B cell (primary cell): ENCODE measurements at regions not wholly inside any gene's neighbourhood (a gene's known extent, or its start where the extent isn't known, plus 50 kb on each side); places are given as distances from the start of the nearest gene placed in this dataset.

ENCODE experiments used
- ATAC-seq: fragments of 200-7000 bp; cut with Tn5 transposase; one replicate; pipeline ENCODE4 v1.10.0; 2021; ENCODE audit warnings: low read depth, mild to moderate bottlenecking, moderate number of reproducible peaks, moderate library complexity
- CTCF ChIA-PET: fragments of 350-600 bp; sonication (Branson Sonifier 250); formaldehyde crosslinking; loops from one replicate; lab custom pipeline; 2021; ENCODE audit warnings: antibody characterized with exemption, inconsistent platforms; lab: Charles Lee
- POLR2A ChIA-PET: fragments of 350-600 bp; sonication (Branson Sonifier 250); formaldehyde crosslinking; loops from one replicate; lab custom pipeline; 2021; ENCODE audit warnings: antibody characterized with exemption; lab: Charles Lee
- DNase-seq: peaks from one replicate; pipeline ENCODE4 v3.0.0; 2013
- H2AFZ ChIP-seq: 2 replicates; pipeline ENCODE4 v1.6.1; 2012; ENCODE audit warnings: mild to moderate bottlenecking, low read depth, low read length; ENCODE audit not compliant: insufficient read depth, poor library complexity, severe bottlenecking
- H3K27ac ChIP-seq, 2 donors: 1 replicate in 1 of 2; 2 replicates in 1 of 2; pipeline ENCODE4 v1.5.1; 2012 to 2013; ENCODE audit warnings: low read length in 2 of 2, mild to moderate bottlenecking in 2 of 2, moderate library complexity in 1 of 2
- H3K27me3 ChIP-seq, 4 experiments: fragments of 200-600 bp in 1 of 4; sonication (generic) in 1 of 4; replicated peaks in 1 of 4; 1 replicate in 2 of 4; 2 replicates in 2 of 4; pipeline versions ENCODE4 v1.6.1 to v1.7.0; 2013 to 2016; ENCODE audit warnings: low read length in 3 of 4, mild to moderate bottlenecking in 2 of 4, mixed read lengths in 1 of 4, moderate library complexity in 1 of 4; ENCODE audit not compliant: insufficient read depth in 4 of 4, control insufficient read depth in 3 of 4; ENCODE audit errors: control extremely low read depth in 1 of 4
- H3K36me3 ChIP-seq, 2 experiments: replicated peaks in 1 of 2; 1 replicate in 1 of 2; 2 replicates in 1 of 2; pipeline versions ENCODE4 v1.6.1 to v1.7.1; 2013; ENCODE audit warnings: low read length in 1 of 2; ENCODE audit not compliant: insufficient read depth in 2 of 2, control insufficient read depth in 1 of 2; ENCODE audit errors: control extremely low read depth in 1 of 2, extremely low read depth in 1 of 2
- H3K4me1 ChIP-seq, 2 donors: fragments of 200-600 bp in 1 of 2; sonication (generic) in 1 of 2; 1 replicate in 1 of 2; 2 replicates in 1 of 2; pipeline versions ENCODE4 v1.5.1 to v1.6.1; 2013 to 2017; ENCODE audit warnings: low read length in 2 of 2; ENCODE audit not compliant: control insufficient read depth in 2 of 2, insufficient read depth in 2 of 2
- H3K4me2 ChIP-seq: replicated peaks from 2 replicates; pipeline ENCODE3; 2012; ENCODE audit warnings: mild to moderate bottlenecking, low read depth, low read length; ENCODE audit not compliant: poor library complexity, severe bottlenecking
- H3K4me3 ChIP-seq, 5 experiments: fragments of 200-600 bp in 1 of 5; sonication (generic) in 1 of 5; 1 replicate in 3 of 5; 2 replicates in 2 of 5; pipeline versions ENCODE4 v1.5.1 to v1.7.0; 2011 to 2016; ENCODE audit warnings: low read length in 4 of 5, mild to moderate bottlenecking in 4 of 5, low read depth in 2 of 5, control low read depth in 1 of 5, moderate library complexity in 1 of 5; ENCODE audit not compliant: insufficient read depth in 1 of 5; ENCODE audit errors: control extremely low read depth in 1 of 5, extremely low read depth in 1 of 5
- H3K79me2 ChIP-seq: fragments of 200-600 bp; sonication (generic); one replicate; pipeline ENCODE4 v1.6.0; 2016; ENCODE audit warnings: low read length; ENCODE audit not compliant: control insufficient read depth, insufficient read depth
- H3K9ac ChIP-seq: fragments of 200-600 bp; sonication (generic); 2 replicates; pipeline ENCODE4 v1.6.1; 2017; ENCODE audit warnings: mild to moderate bottlenecking, low read length, moderate library complexity
- H3K9me3 ChIP-seq, 3 donors: one replicate each; pipeline versions ENCODE4 v1.6.1 to v1.7.1; 2013; ENCODE audit warnings: low read length in 2 of 3; ENCODE audit not compliant: control insufficient read depth in 2 of 3, insufficient read depth in 1 of 3; ENCODE audit errors: control extremely low read depth in 1 of 3
- H4K20me1 ChIP-seq: 2 replicates; pipeline ENCODE4 v1.6.0; 2012; ENCODE audit warnings: mild to moderate bottlenecking, low read length; ENCODE audit not compliant: insufficient read depth, control insufficient read depth, poor library complexity, severe bottlenecking
- H3K27ac Mint-ChIP-seq: one replicate; pipeline ENCODE4 v1.8.0; 2021; ENCODE audit warnings: mixed read lengths
- H3K27me3 Mint-ChIP-seq: one replicate; pipeline ENCODE4 v1.8.0; 2021; ENCODE audit warnings: mixed read lengths
- H3K4me1 Mint-ChIP-seq: one replicate; pipeline ENCODE4 v1.8.0; 2021; ENCODE audit warnings: mixed read lengths
- H3K4me3 Mint-ChIP-seq: one replicate; pipeline ENCODE4 v1.8.0; 2021; ENCODE audit warnings: mixed read lengths
- H3K9me3 Mint-ChIP-seq: one replicate; pipeline ENCODE4 v1.8.0; 2022; ENCODE audit warnings: mixed read lengths; ENCODE audit not compliant: insufficient read depth
- CTCF ChIP-seq: fragments of 200-600 bp; IDR thresholded peaks from one replicate; pipeline ENCODE4 v1.8.0; 2022; ENCODE audit warnings: antibody characterized with exemption, mild to moderate bottlenecking
- EZH2 ChIP-seq: IDR thresholded peaks from 2 replicates; pipeline ENCODE4 v1.6.1; 2012; ENCODE audit warnings: borderline replicate concordance, low read depth, mild to moderate bottlenecking, moderate library complexity, low read length; ENCODE audit not compliant: insufficient read depth, poor library complexity, severe bottlenecking
- WGBS: methylation state at CpG from one replicate; pipeline ENCODE4 v1.1.5; 2013; ENCODE audit warnings: missing lambda C conversion rate; ENCODE audit not compliant: insufficient coverage; 5-methylcytosine and 5-hydroxymethylcytosine counted together
- intact Hi-C: fragments of 100-400 bp; cut with micrococcal nuclease; formaldehyde crosslinking; loops from one replicate; pipeline ENCODE4 v1.10.0; 2022

- H3K79me2 ChIP-seq: no peaks in the 10 kb centered on the region
- DNase-seq (no peak), ATAC-seq (no peak)
- H3K36me3 ChIP-seq: no peaks in the 10 kb centered on the region
- no peak overlapping the region for H3K4me2 ChIP-seq
- H3K9me3 ChIP-seq: no peaks in the 10 kb centered on the region
- no peak overlapping the region for H3K4me3 Mint-ChIP-seq
- H2AFZ ChIP-seq: no peak overlapping the region
- no peaks in the 10 kb centered on the region for H3K9me3 Mint-ChIP-seq
- H3K4me1 Mint-ChIP-seq: no peaks in the 10 kb centered on the region
- no peaks in the 10 kb centered on the region for H3K4me1 ChIP-seq
- H3K4me3 ChIP-seq: no peak overlapping the region
- ChIA-PET POLR2A (no interaction called here), CTCF (no interaction called here)
- no peaks in the 10 kb centered on the region for H3K27me3 Mint-ChIP-seq
- H3K9ac ChIP-seq: no peak overlapping the region
- H3K27ac ChIP-seq: no peak overlapping the region
- 92% methylated on average over 7 of the region's 8 CpGs for WGBS
- no peaks in the 10 kb centered on the region for H4K20me1 ChIP-seq
- intact Hi-C loops: no loop called here
- TF ChIP-seq EZH2 (no peak), CTCF (no peak)
- H3K27ac Mint-ChIP-seq: no peak overlapping the region
- no peaks in the 10 kb centered on the region for H3K27me3 ChIP-seq
Measured at GRCh38 chr15:93562395-93563123, 473.5 kb upstream of the RGMA start.

- CTCF ChIA-PET: no interaction called here
- no peaks in the 10 kb centered on the region for H4K20me1 ChIP-seq
- 100% methylated on average over 1 of the region's 1 CpG for WGBS
- H3K27ac ChIP-seq: no peak overlapping the region
- no peaks in the 10 kb centered on the region for H3K4me1 Mint-ChIP-seq
- no peaks in the 10 kb centered on the region for H3K4me1 ChIP-seq
- DNase-seq (no peak), ATAC-seq (no peak)
- no peak for TF ChIP-seq EZH2
- TF ChIP-seq CTCF: no peak
- H3K9me3 Mint-ChIP-seq: peaks cover 2% of the 10 kb centered on the region
- intact Hi-C loops: no loop called here
- H3K9ac ChIP-seq: no peak overlapping the region
- no peaks in the 10 kb centered on the region for H3K27me3 Mint-ChIP-seq
- no peaks in the 10 kb centered on the region for H3K79me2 ChIP-seq
- no peaks in the 10 kb centered on the region for H3K9me3 ChIP-seq
- no peak overlapping the region for H2AFZ ChIP-seq
- H3K4me3 Mint-ChIP-seq: no peak overlapping the region
- no peak overlapping the region for H3K4me3 ChIP-seq
- H3K27me3 ChIP-seq: no peaks in the 10 kb centered on the region
- H3K36me3 ChIP-seq: no peaks in the 10 kb centered on the region
- H3K4me2 ChIP-seq: no peak overlapping the region
- POLR2A ChIA-PET: no interaction called here
- H3K27ac Mint-ChIP-seq: no peak overlapping the region
Measured at GRCh38 chr15:93557696-93558095, 468.7 kb upstream of the RGMA start.
